Omental fat pad (tissue), 3 donors: ENCODE measurements at regions not wholly inside any gene's neighbourhood (a gene's known extent, or its start where the extent isn't known, plus 50 kb on each side); places are given as distances from the start of the nearest gene placed in this dataset.
"Not testable (repeated sequence)": the region's sequence is repeated elsewhere in the genome, so short reads cannot be mapped to it uniquely, and the experiment has no call there.

Experiments used
- ATAC-seq: fragments of 150-250 bp; one replicate; pipeline ENCODE4 v1.9.1; 2016; ENCODE audit warnings: mild to moderate bottlenecking, moderate library complexity; ENCODE audit not compliant: low FRiP score
- DNase-seq: peaks from one replicate; pipeline ENCODE4 v3.0.0-alpha.2; 2019; ENCODE audit warnings: low spot score
- TF ChIP-seq, protein P1 (sequence below), 3 donors: fragments of 450-650 bp; IDR thresholded peaks; one replicate each; pipeline ENCODE4 v1.5.1; 2016 to 2017; ENCODE audit warnings: antibody characterized with exemption in 3 of 3, mild to moderate bottlenecking in 3 of 3, moderate library complexity in 2 of 3

DNA sequence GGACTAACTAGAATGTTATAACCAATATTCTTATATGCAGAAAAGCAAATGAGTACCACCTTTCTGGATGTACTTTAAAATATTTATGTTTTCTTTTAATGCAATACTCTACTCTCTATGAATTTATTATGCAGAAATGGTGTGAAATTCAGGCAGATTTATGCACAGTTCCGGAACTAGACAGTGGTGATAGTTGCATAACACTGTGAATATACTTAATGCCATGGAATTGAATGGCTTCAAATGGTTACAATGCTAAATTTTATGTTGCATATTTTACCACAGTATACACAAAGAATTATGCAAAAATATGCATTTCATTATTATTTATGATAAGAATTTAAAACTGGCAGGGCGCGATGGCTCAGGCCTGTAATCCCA, 287.8 kb upstream of the FN1 start:
- DNase-seq: no peak
- no peak for ATAC-seq
- TF ChIP-seq, protein P1, sequence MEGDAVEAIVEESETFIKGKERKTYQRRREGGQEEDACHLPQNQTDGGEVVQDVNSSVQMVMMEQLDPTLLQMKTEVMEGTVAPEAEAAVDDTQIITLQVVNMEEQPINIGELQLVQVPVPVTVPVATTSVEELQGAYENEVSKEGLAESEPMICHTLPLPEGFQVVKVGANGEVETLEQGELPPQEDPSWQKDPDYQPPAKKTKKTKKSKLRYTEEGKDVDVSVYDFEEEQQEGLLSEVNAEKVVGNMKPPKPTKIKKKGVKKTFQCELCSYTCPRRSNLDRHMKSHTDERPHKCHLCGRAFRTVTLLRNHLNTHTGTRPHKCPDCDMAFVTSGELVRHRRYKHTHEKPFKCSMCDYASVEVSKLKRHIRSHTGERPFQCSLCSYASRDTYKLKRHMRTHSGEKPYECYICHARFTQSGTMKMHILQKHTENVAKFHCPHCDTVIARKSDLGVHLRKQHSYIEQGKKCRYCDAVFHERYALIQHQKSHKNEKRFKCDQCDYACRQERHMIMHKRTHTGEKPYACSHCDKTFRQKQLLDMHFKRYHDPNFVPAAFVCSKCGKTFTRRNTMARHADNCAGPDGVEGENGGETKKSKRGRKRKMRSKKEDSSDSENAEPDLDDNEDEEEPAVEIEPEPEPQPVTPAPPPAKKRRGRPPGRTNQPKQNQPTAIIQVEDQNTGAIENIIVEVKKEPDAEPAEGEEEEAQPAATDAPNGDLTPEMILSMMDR (IDR thresholded peaks at IDR 0.05): no peak

DNA sequence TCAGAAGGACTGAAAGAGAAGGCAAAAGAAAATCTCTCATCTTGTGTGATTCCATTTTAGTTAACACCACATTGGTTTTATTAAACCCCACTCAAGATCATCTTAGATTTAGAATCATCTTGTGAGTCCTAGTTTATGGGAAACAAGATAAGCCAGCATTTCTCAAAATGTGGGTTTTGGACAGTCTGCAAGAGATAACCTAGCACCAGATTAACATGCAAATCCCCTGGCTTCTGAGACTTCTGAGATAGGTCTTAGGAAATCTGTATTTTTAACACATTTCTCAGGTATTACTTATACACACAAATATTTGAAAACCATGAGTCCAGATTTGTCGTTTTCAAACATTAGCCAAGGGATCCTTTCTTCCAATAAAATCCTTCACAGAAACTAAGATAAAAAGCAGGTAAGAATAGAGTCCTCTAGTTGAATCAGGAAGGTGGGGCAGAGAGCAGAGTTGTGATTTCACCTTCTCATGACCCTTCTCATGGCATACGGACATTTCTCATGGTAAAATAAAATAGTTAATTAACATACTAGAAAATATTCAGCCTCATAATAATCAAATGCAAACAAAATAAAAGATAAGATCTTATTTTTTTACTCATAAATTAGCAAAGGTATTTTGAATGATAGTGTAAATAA, 287.2 kb upstream of the FN1 start:
- DNase-seq: no peak
- TF ChIP-seq, protein P1 (IDR thresholded peaks at IDR 0.05): no peak
- ATAC-seq: no peak

DNA sequence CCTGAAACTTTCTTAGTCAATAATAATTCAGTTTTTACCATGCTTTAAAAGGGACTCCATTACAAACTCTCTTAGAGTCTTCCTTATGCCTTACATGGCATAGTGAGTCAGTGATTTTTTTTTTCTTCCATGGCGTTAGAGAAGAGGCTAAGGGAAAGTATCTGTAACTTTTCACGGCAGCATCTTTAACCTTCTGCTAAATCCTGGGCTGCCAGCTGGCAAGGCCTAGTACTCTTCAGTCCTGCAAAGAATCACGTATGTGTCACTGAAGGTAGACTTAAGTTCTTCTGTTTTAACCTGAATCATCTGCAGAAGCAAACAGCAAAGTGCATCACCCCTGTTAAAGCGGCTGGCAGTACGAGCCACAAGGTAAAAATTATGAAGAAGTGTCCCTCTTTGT, 286.3 kb upstream of the FN1 start:
- TF ChIP-seq, protein P1 (IDR thresholded peaks at IDR 0.05): no peak
- DNase-seq: no peak
- no peak for ATAC-seq

DNA sequence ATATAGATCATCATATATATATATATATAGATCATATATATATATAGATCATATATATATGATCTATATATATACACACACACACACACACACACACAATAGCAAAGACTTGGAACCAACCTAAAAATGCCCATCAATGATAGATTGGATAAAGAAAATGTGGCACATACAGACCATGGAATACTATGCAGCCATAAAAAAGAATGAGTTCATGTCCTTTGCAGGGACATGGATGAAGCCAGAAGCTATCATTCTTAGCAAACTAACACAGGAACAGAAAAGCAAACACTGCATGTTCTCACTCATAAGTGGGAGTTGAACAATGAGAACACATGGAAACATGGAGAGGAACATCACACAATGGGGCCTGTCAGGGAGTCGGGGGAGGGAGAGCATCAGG, 285.6 kb upstream of the FN1 start:
- DNase-seq, ATAC-seq: not testable (repeated sequence)

DNA sequence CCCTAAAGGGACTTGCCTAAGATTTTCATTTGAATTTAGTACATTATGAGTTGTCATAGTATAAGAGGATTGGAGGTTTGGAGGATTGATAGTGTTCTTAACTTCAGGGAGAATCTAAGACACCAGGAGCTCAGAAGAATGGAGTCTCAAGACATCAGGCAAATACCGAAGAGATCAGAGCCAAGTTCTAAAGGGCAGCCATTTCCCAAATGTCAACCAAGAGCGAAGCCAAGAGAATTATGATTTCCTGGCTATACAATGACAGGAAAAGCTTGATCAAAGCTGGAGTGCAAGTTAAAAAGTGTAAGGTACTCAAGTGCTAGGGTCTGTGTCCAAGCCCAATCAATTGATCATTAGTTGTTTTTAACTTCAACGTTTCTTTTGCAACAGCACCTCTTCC, 283.0 kb upstream of the FN1 start:
- ATAC-seq: no peak
- TF ChIP-seq, protein P1 (IDR thresholded peaks at IDR 0.05): no peak
- no peak for DNase-seq

DNA sequence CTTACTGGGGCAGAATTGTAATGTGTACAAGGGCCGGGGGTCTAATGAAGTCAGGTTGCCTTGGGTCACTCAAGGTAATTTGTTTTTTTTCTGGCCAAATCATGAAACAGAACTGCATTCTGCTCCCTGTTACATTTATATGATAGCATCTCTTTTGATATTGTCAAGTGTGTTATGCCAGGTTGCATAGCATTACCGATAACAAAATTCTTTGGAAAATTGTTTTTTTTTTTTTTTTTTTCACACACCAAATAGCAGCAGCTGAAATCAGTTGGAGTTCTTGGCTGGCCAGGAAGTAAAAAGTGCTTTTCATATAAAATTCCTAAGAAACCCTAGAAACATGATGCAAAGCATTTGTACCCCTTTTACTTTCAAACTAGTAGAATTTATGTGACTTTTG, 282.6 kb upstream of the FN1 start:
- ATAC-seq: no peak
- no peak for DNase-seq
- TF ChIP-seq, protein P1 (IDR thresholded peaks at IDR 0.05): no peak

DNA sequence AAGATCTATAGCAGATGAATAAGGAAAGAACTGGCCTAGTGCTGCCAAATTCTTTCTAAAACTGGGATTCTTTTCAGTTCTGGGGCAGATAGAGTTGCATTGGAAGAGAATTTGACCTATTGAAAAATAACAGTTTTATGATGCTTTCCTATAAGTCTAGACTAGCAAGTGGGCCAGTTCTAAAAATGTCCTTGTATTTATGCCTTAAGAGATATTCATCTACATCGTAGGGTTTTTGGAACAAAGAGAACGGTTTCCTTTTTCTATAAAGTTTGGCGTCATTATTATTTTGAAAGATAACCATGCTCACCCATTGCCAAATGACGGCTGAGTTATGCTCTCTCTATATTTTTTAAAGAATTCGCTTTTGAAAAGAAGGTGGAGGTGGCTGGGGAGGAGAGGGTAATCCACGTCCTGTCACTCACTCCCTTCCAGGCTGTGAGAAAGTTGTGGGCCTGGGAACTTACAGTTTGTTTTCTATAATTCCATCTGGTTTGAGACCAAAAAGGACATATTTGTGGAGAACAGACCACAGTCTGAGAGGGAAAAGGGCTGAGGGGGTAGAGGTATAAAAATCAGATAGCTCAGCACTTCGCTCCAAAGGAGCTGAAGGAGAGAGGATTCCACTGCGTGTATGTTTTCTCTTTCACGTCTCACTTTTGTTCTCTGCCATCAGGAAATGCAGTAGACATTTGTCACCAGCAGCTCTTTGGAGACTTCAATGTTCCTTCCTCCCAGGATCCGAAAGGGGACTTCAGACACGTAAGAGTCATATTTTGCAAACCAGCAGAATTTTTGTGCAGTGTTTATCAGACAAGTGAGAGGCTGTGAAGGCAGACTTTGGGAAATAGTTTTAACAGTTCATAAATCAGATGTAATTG, 281.9 kb upstream of the FN1 start:
- no peak for DNase-seq
- TF ChIP-seq, protein P1 (IDR thresholded peaks at IDR 0.05): no peak
- ATAC-seq: no peak
